H1 (cell line): ENCODE measurements at regions not wholly inside any gene's neighbourhood (a gene's known extent, or its start where the extent isn't known, plus 50 kb on each side); places are given as distances from the start of the nearest gene placed in this dataset.

Source experiments
- CTCF ChIA-PET: fragments of 300-600 bp; sonication (Branson Sonifier 250); formaldehyde crosslinking; loops from one replicate; lab custom pipeline; 2021; ENCODE audit not compliant: partially characterized antibody; lab: Charles Lee
- POLR2A ChIA-PET: fragments of 300-600 bp; sonication (Branson Sonifier 250); formaldehyde crosslinking; loops from one replicate; lab custom pipeline; 2021; ENCODE audit warnings: inconsistent platforms; ENCODE audit not compliant: partially characterized antibody; lab: Charles Lee
- DNase-seq, 2 experiments: peaks; one replicate each; pipeline versions ENCODE4 v3.0.0 to v3.0.0-alpha.2; 2010 to 2022; ENCODE audit warnings: low spot score in 2 of 2, low read depth in 1 of 2, mixed read lengths in 1 of 2
- FAIRE-seq: peaks from 2 replicates; lab custom pipeline; 2011; peaks lifted over from hg19 to GRCh38; lab: Jason Lieb, UNC
- H2AFZ ChIP-seq: 2 replicates; pipeline ENCODE4 v1.8.1; 2012; ENCODE audit warnings: low read length, inconsistent platforms
- H2AK5ac ChIP-seq: 2 replicates; pipeline ENCODE4 v1.6.1; 2013; ENCODE audit warnings: low read depth, low read length
- H2BK120ac ChIP-seq: replicated peaks from 2 replicates; pipeline ENCODE3; 2013; ENCODE audit warnings: low read depth, low read length, inconsistent platforms
- H2BK12ac ChIP-seq: 2 replicates; pipeline ENCODE4 v1.6.1; 2013; ENCODE audit warnings: low read depth, low read length
- H2BK15ac ChIP-seq: 2 replicates; pipeline ENCODE4 v1.6.1; 2013; ENCODE audit warnings: low read length
- H2BK20ac ChIP-seq: 2 replicates; pipeline ENCODE4 v1.6.1; 2013; ENCODE audit warnings: low read length
- H2BK5ac ChIP-seq: 2 replicates; pipeline ENCODE4 v1.6.1; 2013; ENCODE audit warnings: low read depth, low read length
- H3K14ac ChIP-seq: 2 replicates; pipeline ENCODE4 v1.6.1; 2013; ENCODE audit warnings: inconsistent platforms; ENCODE audit not compliant: insufficient read length
- H3K18ac ChIP-seq: 2 replicates; pipeline ENCODE4 v1.6.1; 2013; ENCODE audit warnings: low read length; ENCODE audit errors: extremely low read depth
- H3K23ac ChIP-seq: 2 replicates; pipeline ENCODE4 v1.6.1; 2013; ENCODE audit warnings: inconsistent platforms; ENCODE audit not compliant: insufficient read length
- H3K23me2 ChIP-seq: 2 replicates; pipeline ENCODE4 v1.6.1; 2013; ENCODE audit warnings: low read depth, low read length
- H3K27ac ChIP-seq: 2 replicates; pipeline ENCODE4 v1.6.1; 2011; ENCODE audit warnings: low read depth, low read length, inconsistent platforms
- H3K27me3 ChIP-seq, 4 experiments: replicated peaks in 1 of 4; 1 replicate in 1 of 4; 2 replicates in 3 of 4; pipeline versions ENCODE4 v1.6.1 to v1.8.1; 2011 to 2013; ENCODE audit warnings: low read length in 3 of 4, mild to moderate bottlenecking in 3 of 4, inconsistent platforms in 2 of 4, mixed read lengths in 2 of 4, moderate library complexity in 1 of 4; ENCODE audit not compliant: control insufficient read depth in 3 of 4, insufficient read depth in 3 of 4; ENCODE audit errors: extremely low read depth in 1 of 4
- H3K36me3 ChIP-seq, 4 experiments: 2 replicates each; pipeline versions ENCODE4 v1.6.1 to v1.8.1; 2011 to 2013; ENCODE audit warnings: mild to moderate bottlenecking in 4 of 4, low read length in 3 of 4, moderate library complexity in 2 of 4, control low read depth in 1 of 4, inconsistent platforms in 1 of 4; ENCODE audit not compliant: insufficient read depth in 4 of 4, control insufficient read depth in 2 of 4
- H3K4ac ChIP-seq: replicated peaks from 2 replicates; pipeline ENCODE3; 2013; ENCODE audit warnings: low read length, low read depth, mixed read lengths, inconsistent platforms; ENCODE audit not compliant: insufficient read length
- H3K4me1 ChIP-seq, 4 experiments: replicated peaks in 1 of 4; 1 replicate in 1 of 4; 2 replicates in 3 of 4; pipeline versions ENCODE4 v1.6.1 to v1.8.1; 2011 to 2013; ENCODE audit warnings: low read length in 3 of 4, inconsistent platforms in 2 of 4, mixed read lengths in 1 of 4; ENCODE audit not compliant: insufficient read depth in 4 of 4, control insufficient read depth in 3 of 4
- H3K4me2 ChIP-seq, 2 experiments: 2 replicates each; pipeline versions ENCODE4 v1.6.1 to v1.8.1; 2011 to 2013; ENCODE audit warnings: low read depth in 2 of 2, low read length in 2 of 2, control low read depth in 1 of 2, inconsistent platforms in 1 of 2, mild to moderate bottlenecking in 1 of 2; ENCODE audit not compliant: insufficient read depth in 1 of 2
- H3K4me3 ChIP-seq, 4 experiments: fragments of 200-600, 300-600 bp in 1 of 4; sonication (generic), shearing (Covaris generic), sonication (Bioruptor Twin) in 1 of 4; 2 replicates each; pipeline versions ENCODE4 v1.5.1 to v1.8.1; 2011 to 2016; ENCODE audit warnings: low read length in 4 of 4, low read depth in 3 of 4, control low read depth in 2 of 4, inconsistent platforms in 2 of 4, mild to moderate bottlenecking in 2 of 4, mixed read lengths in 1 of 4, moderate library complexity in 1 of 4; ENCODE audit not compliant: insufficient read depth in 2 of 4; ENCODE audit errors: extremely low read depth in 1 of 4
- H3K56ac ChIP-seq: replicated peaks from 2 replicates; pipeline ENCODE3; 2013; ENCODE audit warnings: low read depth, mild to moderate bottlenecking, mixed read lengths, low read length, inconsistent platforms; ENCODE audit not compliant: insufficient read length
- H3K79me1 ChIP-seq: 2 replicates; pipeline ENCODE4 v1.6.1; 2013; ENCODE audit warnings: low read depth, low read length, control low read depth
- H3K79me2 ChIP-seq, 2 experiments: 2 replicates each; pipeline versions ENCODE4 v1.6.1 to v1.8.1; 2012 to 2013; ENCODE audit warnings: low read length in 2 of 2, mild to moderate bottlenecking in 2 of 2, inconsistent platforms in 1 of 2; ENCODE audit not compliant: insufficient read depth in 2 of 2, control insufficient read depth in 1 of 2
- H3K9ac ChIP-seq, 4 experiments: replicated peaks in 1 of 4; 1 replicate in 1 of 4; 2 replicates in 3 of 4; pipeline versions ENCODE4 v1.6.1 to v1.8.1; 2011 to 2013; ENCODE audit warnings: low read depth in 3 of 4, low read length in 3 of 4, control low read depth in 2 of 4, mild to moderate bottlenecking in 2 of 4, moderate library complexity in 2 of 4, inconsistent platforms in 1 of 4; ENCODE audit errors: extremely low read depth in 1 of 4
- H3K9me3 ChIP-seq, 2 experiments: 2 replicates each; pipeline versions ENCODE4 v1.6.1 to v1.8.1; 2012 to 2013; ENCODE audit warnings: mild to moderate bottlenecking in 2 of 2, moderate library complexity in 2 of 2, control low read depth in 1 of 2, inconsistent platforms in 1 of 2, low read depth in 1 of 2, low read length in 1 of 2, mixed read lengths in 1 of 2; ENCODE audit not compliant: insufficient read depth in 2 of 2
- H4K20me1 ChIP-seq, 2 experiments: replicated peaks in 1 of 2; 2 replicates each; pipeline versions ENCODE3 to v1.8.1; 2011 to 2013; ENCODE audit warnings: inconsistent platforms in 2 of 2, low read length in 2 of 2, mild to moderate bottlenecking in 1 of 2; ENCODE audit not compliant: insufficient read depth in 2 of 2, control insufficient read depth in 1 of 2
- H4K5ac ChIP-seq: 2 replicates; pipeline ENCODE4 v1.6.1; 2013; ENCODE audit warnings: low read length, low read depth, mixed read lengths, inconsistent platforms; ENCODE audit not compliant: insufficient read length
- H4K8ac ChIP-seq: 2 replicates; pipeline ENCODE4 v1.8.0; 2013; ENCODE audit warnings: mild to moderate bottlenecking, moderate library complexity, low read length, inconsistent platforms; ENCODE audit not compliant: insufficient read depth; ENCODE audit errors: extremely low read depth
- H4K91ac ChIP-seq: replicated peaks from 2 replicates; pipeline ENCODE3; 2013; ENCODE audit warnings: low read length, mixed read lengths, inconsistent platforms; ENCODE audit not compliant: insufficient read length
- ASH2L ChIP-seq: fragments of 200-600, 300-600 bp; sonication (generic); IDR thresholded peaks from one replicate; pipeline ENCODE4 v1.7.1; 2017; ENCODE audit warnings: low read length
- ATF2 ChIP-seq: IDR thresholded peaks from 2 replicates; pipeline ENCODE4 v1.6.1; 2012; ENCODE audit warnings: low read length, inconsistent platforms
- CREB1 ChIP-seq: IDR thresholded peaks from 2 replicates; pipeline ENCODE4 v1.6.1; 2012; ENCODE audit warnings: inconsistent platforms
- EZH2 ChIP-seq: fragments of 200-600 bp; sonication (generic); IDR thresholded peaks from 2 replicates; pipeline ENCODE4 v1.7.1; 2012; ENCODE audit warnings: low read depth, mild to moderate bottlenecking, moderate library complexity, low read length, inconsistent platforms; ENCODE audit not compliant: severe bottlenecking
- FOSL1 ChIP-seq: IDR thresholded peaks from 2 replicates; pipeline ENCODE4 v1.6.1; 2011; ENCODE audit warnings: mild to moderate bottlenecking, low read depth, low read length, moderate library complexity; ENCODE audit not compliant: insufficient read depth
- MAFK ChIP-seq: IDR thresholded peaks from 2 replicates; pipeline ENCODE4 v1.6.1; 2012; ENCODE audit warnings: low read depth, mild to moderate bottlenecking, improper control_type of control experiment, low read length
- POLR2AphosphoS5 ChIP-seq: IDR thresholded peaks from 2 replicates; pipeline ENCODE4 v1.6.1; 2011; ENCODE audit warnings: low read depth, low read length
- SAP30 ChIP-seq: fragments of 300-600 bp; sonication (generic); IDR thresholded peaks from 2 replicates; pipeline ENCODE4 v1.7.1; 2012; ENCODE audit warnings: low read length, moderate library complexity, mild to moderate bottlenecking, inconsistent platforms; ENCODE audit not compliant: insufficient read depth, insufficient replicate concordance
- SRF ChIP-seq: IDR thresholded peaks from 2 replicates; pipeline ENCODE4 v1.6.1; 2011; ENCODE audit warnings: mild to moderate bottlenecking, low read depth, low read length, moderate library complexity
- TBP ChIP-seq: IDR thresholded peaks from 2 replicates; pipeline ENCODE4 v1.6.1; 2011; ENCODE audit warnings: low read depth, low read length, improper control_type of control experiment
- WGBS, 2 experiments: shearing (Covaris generic) in 1 of 2; methylation state at CpG; one replicate each; pipeline versions ENCODE4 v1.1.6 to v1.1.7; 2013 to 2015; ENCODE audit warnings: low lambda C conversion rate in 2 of 2, mixed read lengths in 2 of 2, inconsistent platforms in 1 of 2, low coverage in 1 of 2, missing lambda C conversion rate in 1 of 2; ENCODE audit not compliant: insufficient replicate concordance in 2 of 2, insufficient coverage in 1 of 2, insufficient read length in 1 of 2; ENCODE audit errors: extremely low coverage in 1 of 2, missing lambda C conversion rate in 1 of 2; 5-methylcytosine and 5-hydroxymethylcytosine counted together

- Histone ChIP-seq H3K9ac (no peak overlapping the region), H3K36me3 (no peaks in the 10 kb centered on the region), H2BK12ac (no peak overlapping the region), H2BK15ac (no peak overlapping the region), H3K14ac (no peak overlapping the region), H3K9me3 (0 out of 4 replicates have a peak, but pooled peaks cover 0 to 1% of the 10 kb centered on the region in 2 experiments), H2BK5ac (no peak overlapping the region), H2AFZ (no peak overlapping the region), H2BK120ac (no peak overlapping the region), H3K4ac (no peak overlapping the region), H3K4me1 (no peaks in the 10 kb centered on the region), H4K91ac (no peak overlapping the region), H3K56ac (no peak overlapping the region), H3K79me1 (no peaks in the 10 kb centered on the region), H3K79me2 (no peaks in the 10 kb centered on the region), H3K27ac (no peak overlapping the region), H3K23ac (no peak overlapping the region), H4K8ac (no peak overlapping the region), H3K23me2 (0 out of 2 replicates have a peak, but pooled peaks cover 2% of the 10 kb centered on the region), H3K18ac (no peak overlapping the region), H3K4me2 (no peak overlapping the region), H2BK20ac (no peak overlapping the region), H3K27me3 (no peaks in the 10 kb centered on the region), H3K4me3 (no peak overlapping the region), H4K5ac (no peak overlapping the region), H2AK5ac (no peak overlapping the region), H4K20me1 (no peaks in the 10 kb centered on the region)
- no peak for TF ChIP-seq MAFK
- TF ChIP-seq POLR2AphosphoS5: no peak
- TF ChIP-seq ATF2: no peak
- TF ChIP-seq SRF: no peak
- no peak for TF ChIP-seq ASH2L
- TF ChIP-seq TBP: no peak
- no peak for TF ChIP-seq FOSL1
- no peak for TF ChIP-seq EZH2
- TF ChIP-seq CREB1: no peak
- TF ChIP-seq SAP30: no peak
- 88% methylated on average over 1 of the region's 1 CpG; no CpG with 5 or more reads in 1 of the 2 experiments for WGBS, 2 experiments
- DNase-seq (no peak), FAIRE-seq (no peak)
- ChIA-PET POLR2A (no interaction called here), CTCF (interaction anchor here (0.6 to 1.0 kb wide), 3 partner anchors 28 to 752 kb away, joined by 3 read pairs; no protein-coding TSS in a partner anchor)
Observed at GRCh38 chr5:32889078-32889477, 178.0 kb downstream of the NPR3 start.
